Endodermal cell (in vitro differentiated cells): ENCODE measurements at regions not wholly inside any gene's neighbourhood (a gene's known extent, or its start where the extent isn't known, plus 50 kb on each side); places are given as distances from the start of the nearest gene placed in this dataset.

Source experiments
- DNase-seq: peaks from one replicate; pipeline ENCODE4 v3.0.0-alpha.2; 2017
- H3K27ac ChIP-seq: 2 replicates; pipeline ENCODE4 v1.5.1; 2013; ENCODE audit warnings: mild to moderate bottlenecking, low read depth, low read length, moderate library complexity
- H3K27me3 ChIP-seq: 2 replicates; pipeline ENCODE4 v1.6.1; 2013; ENCODE audit warnings: mild to moderate bottlenecking, low read length, moderate library complexity; ENCODE audit not compliant: insufficient read depth, control insufficient read depth, poor library complexity, severe bottlenecking
- H3K36me3 ChIP-seq: 2 replicates; pipeline ENCODE4 v1.7.0; 2013; ENCODE audit warnings: mild to moderate bottlenecking, low read length, moderate library complexity; ENCODE audit not compliant: control insufficient read depth, insufficient read depth
- H3K4me1 ChIP-seq: one replicate; pipeline ENCODE4 v1.7.0; 2013; ENCODE audit warnings: low read length; ENCODE audit not compliant: control insufficient read depth, insufficient read depth
- H3K4me3 ChIP-seq: 2 replicates; pipeline ENCODE4 v1.5.1; 2013; ENCODE audit warnings: mild to moderate bottlenecking, low read length, moderate library complexity
- H3K9ac ChIP-seq: 2 replicates; pipeline ENCODE4 v1.6.1; 2013; ENCODE audit warnings: mild to moderate bottlenecking, low read length, moderate library complexity; ENCODE audit not compliant: poor library complexity, severe bottlenecking; ENCODE audit errors: extremely low read depth
- H3K9me3 ChIP-seq: 2 replicates; pipeline ENCODE4 v1.6.1; 2013; ENCODE audit warnings: mild to moderate bottlenecking, low read length, moderate library complexity; ENCODE audit not compliant: control insufficient read depth
- H3K27ac Mint-ChIP-seq: 2 replicates; pipeline ENCODE4 v1.8.0; 2020; ENCODE audit warnings: mixed read lengths
- H3K27me3 Mint-ChIP-seq: 2 replicates; pipeline ENCODE4 v1.8.0; 2021; ENCODE audit warnings: mild to moderate bottlenecking, mixed read lengths; ENCODE audit not compliant: insufficient read depth
- H3K36me3 Mint-ChIP-seq: 2 replicates; pipeline ENCODE4 v1.8.0; 2020; ENCODE audit warnings: low read depth, mixed read lengths
- H3K4me1 Mint-ChIP-seq: 2 replicates; pipeline ENCODE4 v1.8.0; 2020; ENCODE audit warnings: mixed read lengths
- H3K4me3 Mint-ChIP-seq: 2 replicates; pipeline ENCODE4 v1.8.0; 2020; ENCODE audit warnings: mild to moderate bottlenecking, moderate library complexity, mixed read lengths
- H3K9me3 Mint-ChIP-seq: 2 replicates; pipeline ENCODE4 v1.8.0; 2020; ENCODE audit warnings: mild to moderate bottlenecking, mixed read lengths
- WGBS, 2 experiments: methylation state at CpG; one replicate each; pipeline versions ENCODE4 v1.1.5 to v1.1.7; 2013; ENCODE audit warnings: missing lambda C conversion rate in 2 of 2, mixed read lengths in 1 of 2; ENCODE audit not compliant: insufficient coverage in 1 of 2, insufficient read length in 1 of 2; 5-methylcytosine and 5-hydroxymethylcytosine counted together
- TF ChIP-seq, protein P1 (sequence below): fragments of 200-600 bp; sonication (generic); conservative IDR thresholded peaks from 2 replicates; pipeline ENCODE4 v1.5.0; 2021; ENCODE audit warnings: antibody characterized with exemption, mild to moderate bottlenecking

DNA sequence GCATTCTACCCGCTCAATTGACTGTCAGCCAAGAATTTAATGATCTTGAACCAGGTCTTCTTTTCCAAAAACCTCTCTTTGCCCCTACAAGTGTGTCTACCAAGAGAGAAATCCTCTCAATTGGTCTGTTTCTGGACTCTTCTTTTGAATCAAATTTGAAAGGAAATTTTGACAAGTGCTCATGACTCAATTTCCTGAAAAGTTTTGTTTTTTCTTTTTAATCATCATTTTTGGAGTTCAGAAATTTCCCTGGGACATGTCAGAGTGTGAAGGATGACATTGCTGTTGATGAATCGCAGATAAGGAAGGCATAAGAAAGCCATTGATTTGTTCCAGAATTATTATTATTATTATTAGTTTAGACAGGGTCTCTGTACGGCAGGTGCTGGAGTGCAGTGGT is 88.2 kb upstream of the AKT3 start:
- Histone ChIP-seq H3K4me3 (no peak overlapping the region), H3K27ac (no peak overlapping the region), H3K9me3 (no peaks in the 10 kb centered on the region), H3K9ac (no peak overlapping the region), H3K36me3 (no peaks in the 10 kb centered on the region), H3K4me1 (no peaks in the 10 kb centered on the region), H3K27me3 (peaks cover 4% of the 10 kb centered on the region)
- Mint-ChIP-seq H3K36me3 (no peaks in the 10 kb centered on the region), H3K27me3 (peaks cover 9% of the 10 kb centered on the region), H3K9me3 (peaks cover 4% of the 10 kb centered on the region), H3K4me3 (no peak overlapping the region), H3K4me1 (no peaks in the 10 kb centered on the region), H3K27ac (no peak overlapping the region)
- TF ChIP-seq, protein P1, sequence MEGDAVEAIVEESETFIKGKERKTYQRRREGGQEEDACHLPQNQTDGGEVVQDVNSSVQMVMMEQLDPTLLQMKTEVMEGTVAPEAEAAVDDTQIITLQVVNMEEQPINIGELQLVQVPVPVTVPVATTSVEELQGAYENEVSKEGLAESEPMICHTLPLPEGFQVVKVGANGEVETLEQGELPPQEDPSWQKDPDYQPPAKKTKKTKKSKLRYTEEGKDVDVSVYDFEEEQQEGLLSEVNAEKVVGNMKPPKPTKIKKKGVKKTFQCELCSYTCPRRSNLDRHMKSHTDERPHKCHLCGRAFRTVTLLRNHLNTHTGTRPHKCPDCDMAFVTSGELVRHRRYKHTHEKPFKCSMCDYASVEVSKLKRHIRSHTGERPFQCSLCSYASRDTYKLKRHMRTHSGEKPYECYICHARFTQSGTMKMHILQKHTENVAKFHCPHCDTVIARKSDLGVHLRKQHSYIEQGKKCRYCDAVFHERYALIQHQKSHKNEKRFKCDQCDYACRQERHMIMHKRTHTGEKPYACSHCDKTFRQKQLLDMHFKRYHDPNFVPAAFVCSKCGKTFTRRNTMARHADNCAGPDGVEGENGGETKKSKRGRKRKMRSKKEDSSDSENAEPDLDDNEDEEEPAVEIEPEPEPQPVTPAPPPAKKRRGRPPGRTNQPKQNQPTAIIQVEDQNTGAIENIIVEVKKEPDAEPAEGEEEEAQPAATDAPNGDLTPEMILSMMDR, result no peak
- no peak for DNase-seq
- 99 to 100% methylated on average over 1 to 3 of the region's 3 CpGs for WGBS, 2 experiments

DNA sequence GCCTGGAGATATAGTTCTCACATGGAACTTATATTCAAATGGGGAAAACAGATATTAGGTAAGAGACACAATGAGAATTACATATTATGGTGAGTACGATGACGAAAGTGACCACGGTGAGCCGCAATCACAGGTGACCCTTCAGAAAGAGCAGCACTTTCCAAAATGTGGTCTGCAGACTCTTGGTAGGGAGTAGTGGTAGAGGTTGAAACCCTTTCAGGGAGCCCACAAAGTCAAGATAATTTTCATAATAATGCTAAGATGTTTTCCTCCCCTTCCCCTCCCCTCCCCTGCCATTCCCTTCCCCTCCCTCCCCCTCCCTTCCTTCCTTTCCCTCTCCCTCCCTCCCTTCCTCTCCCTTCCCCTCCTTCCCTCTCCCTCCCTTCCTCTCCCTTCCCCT is 83.5 kb upstream of the AKT3 start:
- TF ChIP-seq, protein P1, result no peak
- Histone ChIP-seq H3K36me3 (no peaks in the 10 kb centered on the region), H3K9me3 (no peaks in the 10 kb centered on the region), H3K27ac (no peak overlapping the region), H3K9ac (no peak overlapping the region), H3K27me3 (no peaks in the 10 kb centered on the region), H3K4me1 (no peaks in the 10 kb centered on the region), H3K4me3 (no peak overlapping the region)
- Mint-ChIP-seq H3K27ac (no peak overlapping the region), H3K9me3 (peaks cover 4% of the 10 kb centered on the region), H3K4me1 (peaks cover 7% of the 10 kb centered on the region), H3K36me3 (no peaks in the 10 kb centered on the region), H3K4me3 (no peak overlapping the region), H3K27me3 (peaks cover 9% of the 10 kb centered on the region)
- WGBS, 2 experiments, result 94 to 97% methylated on average over 4 of the region's 4 CpGs
- DNase-seq, result no peak

DNA sequence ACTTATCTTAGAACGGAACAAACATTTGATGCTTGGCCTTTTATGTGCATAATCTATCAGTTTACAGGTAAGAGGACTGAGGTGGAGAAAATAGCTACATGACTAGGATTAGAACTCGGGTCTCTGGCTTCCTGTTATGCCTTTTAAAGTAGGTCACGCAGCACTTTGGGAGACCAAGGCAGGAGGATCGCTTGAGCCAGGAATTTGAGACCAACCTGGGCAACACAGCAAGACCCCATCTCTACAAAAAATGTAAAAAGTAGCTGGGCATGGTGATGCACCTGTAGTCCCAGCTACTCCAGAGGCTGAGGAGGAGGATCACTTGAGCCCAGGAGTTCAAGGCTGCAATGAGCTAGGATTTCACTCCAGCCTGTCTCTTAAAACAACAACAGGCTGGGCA is 81.9 kb upstream of the AKT3 start:
- no peak overlapping the region for H3K4me3 ChIP-seq
- no peaks in the 10 kb centered on the region for H3K36me3 Mint-ChIP-seq
- H3K4me1 Mint-ChIP-seq, result peaks cover 11% of the 10 kb centered on the region
- no peaks in the 10 kb centered on the region for H3K4me1 ChIP-seq
- H3K36me3 ChIP-seq, result no peaks in the 10 kb centered on the region
- H3K27me3 Mint-ChIP-seq, result peaks cover 9% of the 10 kb centered on the region
- no peak overlapping the region for H3K9ac ChIP-seq
- DNase-seq, result no peak
- 91% methylated on average over 3 to 4 of the region's 4 CpGs for WGBS, 2 experiments
- peaks cover 4% of the 10 kb centered on the region for H3K9me3 Mint-ChIP-seq
- no peak overlapping the region for H3K27ac Mint-ChIP-seq
- H3K27me3 ChIP-seq, result no peaks in the 10 kb centered on the region
- TF ChIP-seq, protein P1, result no peak
- H3K27ac ChIP-seq, result no peak overlapping the region
- H3K4me3 Mint-ChIP-seq, result no peak overlapping the region
- no peaks in the 10 kb centered on the region for H3K9me3 ChIP-seq
